H9 (cell line): ENCODE measurements at regions not wholly inside any gene's neighbourhood (a gene's known extent, or its start where the extent isn't known, plus 50 kb on each side); places are given as distances from the start of the nearest gene placed in this dataset.

ENCODE experiments used
- DNase-seq: peaks from one replicate; pipeline ENCODE4 v3.0.0-alpha.2; 2017
- H2AFZ ChIP-seq: one replicate; pipeline ENCODE4 v1.6.1; 2013; ENCODE audit warnings: mild to moderate bottlenecking, low read length, control low read depth, moderate library complexity
- H2AK5ac ChIP-seq: 2 replicates; pipeline ENCODE4 v1.6.1; 2013; ENCODE audit warnings: low read length, control low read depth, mixed read lengths; ENCODE audit not compliant: insufficient read length
- H2BK120ac ChIP-seq: one replicate; pipeline ENCODE4 v1.6.1; 2013; ENCODE audit warnings: low read depth, mild to moderate bottlenecking, low read length, control low read depth, inconsistent platforms; ENCODE audit not compliant: poor library complexity, severe bottlenecking
- H2BK12ac ChIP-seq: 2 replicates; pipeline ENCODE4 v1.6.1; 2013; ENCODE audit warnings: low read length, control low read depth, mixed read lengths, low read depth; ENCODE audit not compliant: insufficient read length
- H2BK15ac ChIP-seq: 2 replicates; pipeline ENCODE4 v1.6.1; 2013; ENCODE audit warnings: low read depth, low read length, control low read depth
- H2BK20ac ChIP-seq: one replicate; pipeline ENCODE4 v1.6.1; 2013; ENCODE audit warnings: low read depth, mild to moderate bottlenecking, low read length, control low read depth, inconsistent platforms; ENCODE audit not compliant: poor library complexity, severe bottlenecking
- H2BK5ac ChIP-seq: 2 replicates; pipeline ENCODE4 v1.6.1; 2013; ENCODE audit warnings: low read length, control low read depth, mixed read lengths; ENCODE audit not compliant: insufficient read length
- H3K14ac ChIP-seq: 2 replicates; pipeline ENCODE4 v1.6.1; 2013; ENCODE audit warnings: low read length, control low read depth; ENCODE audit not compliant: insufficient read depth
- H3K18ac ChIP-seq: 2 replicates; pipeline ENCODE4 v1.6.1; 2013; ENCODE audit warnings: low read depth, mild to moderate bottlenecking, mixed read lengths, low read length, control low read depth; ENCODE audit not compliant: insufficient read length
- H3K23ac ChIP-seq: 2 replicates; pipeline ENCODE4 v1.6.1; 2013; ENCODE audit warnings: low read length, control low read depth, mixed read lengths, low read depth; ENCODE audit not compliant: insufficient read length
- H3K23me2 ChIP-seq: 2 replicates; pipeline ENCODE4 v1.6.1; 2013; ENCODE audit warnings: low read depth, mild to moderate bottlenecking, mixed read lengths, low read length, control low read depth; ENCODE audit not compliant: insufficient read length, poor library complexity, severe bottlenecking
- H3K27ac ChIP-seq: 2 replicates; pipeline ENCODE4 v1.5.1; 2013; ENCODE audit warnings: low read length, control low read depth, mixed read lengths, low read depth; ENCODE audit not compliant: insufficient read length
- H3K27me3 ChIP-seq: 2 replicates; pipeline ENCODE4 v1.6.1; 2013; ENCODE audit warnings: low read length, control low read depth, inconsistent platforms; ENCODE audit not compliant: insufficient read depth
- H3K4ac ChIP-seq: 2 replicates; pipeline ENCODE4 v1.6.1; 2013; ENCODE audit warnings: low read depth, mild to moderate bottlenecking, control low read depth, inconsistent platforms, low read length, moderate library complexity
- H3K4me1 ChIP-seq: 2 replicates; pipeline ENCODE4 v1.6.1; 2013; ENCODE audit warnings: low read length, control low read depth, inconsistent platforms; ENCODE audit not compliant: insufficient read depth
- H3K4me2 ChIP-seq: 2 replicates; pipeline ENCODE4 v1.6.1; 2013; ENCODE audit warnings: low read length, control low read depth, mixed read lengths; ENCODE audit not compliant: insufficient read length, insufficient read depth
- H3K56ac ChIP-seq: 2 replicates; pipeline ENCODE4 v1.6.1; 2013; ENCODE audit warnings: low read depth, mild to moderate bottlenecking, mixed read lengths, low read length, control low read depth; ENCODE audit not compliant: insufficient read length
- H3K79me1 ChIP-seq: 2 replicates; pipeline ENCODE4 v1.6.1; 2013; ENCODE audit warnings: low read depth, mild to moderate bottlenecking, moderate library complexity, low read length, control low read depth, inconsistent platforms; ENCODE audit not compliant: insufficient read depth, poor library complexity, severe bottlenecking
- H3K79me2 ChIP-seq: 2 replicates; pipeline ENCODE4 v1.6.1; 2013; ENCODE audit warnings: low read length, control low read depth, inconsistent platforms; ENCODE audit not compliant: insufficient read depth
- H3K9ac ChIP-seq: 2 replicates; pipeline ENCODE4 v1.6.1; 2013; ENCODE audit warnings: low read length, control low read depth, mixed read lengths; ENCODE audit not compliant: insufficient read length; ENCODE audit errors: extremely low read depth
- H3K9me3 ChIP-seq: one replicate; pipeline ENCODE4 v1.6.1; 2013; ENCODE audit warnings: low read depth, low read length, inconsistent platforms; ENCODE audit not compliant: control insufficient read depth
- H3T11ph ChIP-seq: one replicate; pipeline ENCODE4 v1.6.1; 2013; ENCODE audit warnings: mild to moderate bottlenecking, low read length, control low read depth, inconsistent platforms
- H4K20me1 ChIP-seq: one replicate; pipeline ENCODE4 v1.6.1; 2013; ENCODE audit not compliant: control insufficient read depth, insufficient read length, insufficient read depth
- H4K5ac ChIP-seq: 2 replicates; pipeline ENCODE4 v1.6.1; 2013; ENCODE audit warnings: low read depth, mild to moderate bottlenecking, mixed read lengths, low read length, control low read depth; ENCODE audit not compliant: insufficient read length
- H4K8ac ChIP-seq: replicated peaks from 2 replicates; pipeline ENCODE4 v1.6.1; 2013; ENCODE audit warnings: low read length, control low read depth, mixed read lengths, low read depth; ENCODE audit not compliant: insufficient read length
- H4K91ac ChIP-seq: 2 replicates; pipeline ENCODE4 v1.6.1; 2013; ENCODE audit warnings: low read depth, mild to moderate bottlenecking, moderate library complexity, mixed read lengths, low read length, control low read depth; ENCODE audit not compliant: insufficient read length
- H3K27ac Mint-ChIP-seq, 3 experiments: 2 replicates in 2 of 3; 3 replicates in 1 of 3; pipeline ENCODE4 v1.8.0; 2020 to 2021; ENCODE audit warnings: mixed read lengths in 3 of 3, mild to moderate bottlenecking in 1 of 3, moderate library complexity in 1 of 3
- H3K27me3 Mint-ChIP-seq: 2 replicates; pipeline ENCODE4 v1.8.0; 2021; ENCODE audit warnings: low read depth, mild to moderate bottlenecking, moderate library complexity, mixed read lengths
- H3K36me3 Mint-ChIP-seq, 3 experiments: 2 replicates in 2 of 3; 3 replicates in 1 of 3; pipeline ENCODE4 v1.8.0; 2020 to 2021; ENCODE audit warnings: low read depth in 3 of 3, mixed read lengths in 3 of 3; ENCODE audit not compliant: insufficient read depth in 1 of 3
- H3K4me1 Mint-ChIP-seq, 2 experiments: 2 replicates each; pipeline ENCODE4 v1.8.0; 2020; ENCODE audit warnings: mixed read lengths in 2 of 2
- H3K4me3 Mint-ChIP-seq, 2 experiments: 2 replicates in 1 of 2; 3 replicates in 1 of 2; pipeline ENCODE4 v1.8.0; 2020 to 2021; ENCODE audit warnings: mild to moderate bottlenecking in 2 of 2, mixed read lengths in 2 of 2, moderate library complexity in 1 of 2
- H3K9me3 Mint-ChIP-seq, 2 experiments: 2 replicates in 1 of 2; 3 replicates in 1 of 2; pipeline ENCODE4 v1.8.0; 2020; ENCODE audit warnings: mild to moderate bottlenecking in 2 of 2, mixed read lengths in 2 of 2, moderate library complexity in 1 of 2
- CTCF ChIP-seq: fragments of 200-600 bp; sonication (generic); conservative IDR thresholded peaks from 3 replicates; pipeline ENCODE4 v1.8.0; 2021; ENCODE audit warnings: antibody characterized with exemption, mild to moderate bottlenecking
- WGBS: extraction: QIAGEN DNeasy Blood & Tissue Kit; methylation state at CpG from one replicate; pipeline ENCODE4 v1.1.7; 2013; ENCODE audit warnings: missing lambda C conversion rate, low lambda C conversion rate, mixed read lengths; ENCODE audit not compliant: insufficient read length; ENCODE audit errors: extremely low coverage; 5-methylcytosine and 5-hydroxymethylcytosine counted together

- H2AFZ ChIP-seq, result no peak overlapping the region
These were observed 111.9 kb upstream of the KLHL25 start for GRCh38 chr15:85906640-85907039.

More at GRCh38 chr15:85906640-85907039, 111.9 kb upstream of the KLHL25 start:
- Histone ChIP-seq H3K4me2 (no peak overlapping the region), H2AK5ac (no peak overlapping the region), H3K23me2 (no peaks in the 10 kb centered on the region), H2BK5ac (no peak overlapping the region), H3K4ac (no peak overlapping the region), H3K79me1 (no peaks in the 10 kb centered on the region), H3K56ac (no peak overlapping the region), H4K20me1 (no peaks in the 10 kb centered on the region), H4K5ac (no peak overlapping the region), H3K27me3 (no peaks in the 10 kb centered on the region), H3K9me3 (no peaks in the 10 kb centered on the region), H3K18ac (no peak overlapping the region), H3K9ac (no peak overlapping the region), H2BK20ac (no peak overlapping the region), H2BK15ac (no peak overlapping the region), H3T11ph (no peak overlapping the region), H2BK12ac (no peak overlapping the region), H3K27ac (no peak overlapping the region), H3K14ac (no peak overlapping the region), H2BK120ac (no peak overlapping the region), H4K8ac (no peak overlapping the region), H3K23ac (no peak overlapping the region), H4K91ac (no peak overlapping the region), H3K4me1 (no peaks in the 10 kb centered on the region; the same call in 1 of the 2 replicates), H3K79me2 (no peaks in the 10 kb centered on the region)
- no peaks in the 10 kb centered on the region for H3K9me3 Mint-ChIP-seq
- no peak overlapping the region for H3K27ac Mint-ChIP-seq
- TF ChIP-seq CTCF, result no peak
- DNase-seq, result no peak
- no peaks in the 10 kb centered on the region for H3K27me3 Mint-ChIP-seq
- H3K4me3 Mint-ChIP-seq, result no peak overlapping the region
- peaks cover 21 to 23% of the 10 kb centered on the region in 2 experiments for H3K4me1 Mint-ChIP-seq
- H3K36me3 Mint-ChIP-seq, result no peaks in the 10 kb centered on the region
- no CpG with 5 or more reads among the region's 2 CpGs for WGBS
